SK-N-SH (cell line): ENCODE measurements at regions not wholly inside any gene's neighbourhood (a gene's known extent, or its start where the extent isn't known, plus 50 kb on each side); places are given as distances from the start of the nearest gene placed in this dataset.

Experiments used
- CTCF ChIA-PET: fragments of 300-600, 350-600 bp; formaldehyde crosslinking; extraction: SDS; loops from one replicate; lab custom pipeline; 2021; lab: Yijun Ruan, JAX
- POLR2A ChIA-PET: fragments of 350-600 bp; sonication (Branson Sonifier 250); formaldehyde crosslinking; extraction: SDS; loops from one replicate; lab custom pipeline; 2020; ENCODE audit warnings: antibody characterized with exemption, inconsistent platforms; lab: Yijun Ruan, JAX
- DNase-seq: peaks from one replicate; pipeline ENCODE4 v3.0.0; 2012
- H2AFZ ChIP-seq: fragments of 200-600 bp; sonication (generic); 2 replicates; pipeline ENCODE4 v1.8.1; 2016; ENCODE audit warnings: antibody characterized with exemption, mild to moderate bottlenecking, low read depth
- H3F3A ChIP-seq: fragments of 200-600 bp; sonication (generic); replicated peaks from 2 replicates; pipeline ENCODE3; 2016; ENCODE audit warnings: antibody characterized with exemption, mild to moderate bottlenecking; ENCODE audit not compliant: insufficient read depth
- H3K27ac ChIP-seq, 2 experiments: fragments of 200-500 bp in 1 of 2; fragments of 200-600 bp in 1 of 2; sonication (Bioruptor generic) in 1 of 2; sonication (generic), shearing (Covaris generic) in 1 of 2; 2 replicates each; pipeline versions ENCODE4 v1.5.1 to v1.6.1; 2014 to 2016; ENCODE audit warnings: low read depth in 2 of 2, inconsistent platforms in 1 of 2, low read length in 1 of 2, mild to moderate bottlenecking in 1 of 2, mixed read lengths in 1 of 2
- H3K27me3 ChIP-seq: fragments of 200-600 bp; sonication (generic), shearing (Covaris generic); 2 replicates; pipeline ENCODE4 v1.6.1; 2016; ENCODE audit warnings: mixed run types; ENCODE audit not compliant: insufficient read depth
- H3K36me3 ChIP-seq, 2 experiments: fragments of 200-500 bp in 1 of 2; fragments of 200-600 bp in 1 of 2; sonication (Bioruptor generic) in 1 of 2; sonication (generic) in 1 of 2; replicated peaks in 1 of 2; 2 replicates each; pipeline versions ENCODE3 to v1.5.1; 2014 to 2016; ENCODE audit warnings: low read length in 1 of 2, mild to moderate bottlenecking in 1 of 2; ENCODE audit not compliant: insufficient read depth in 2 of 2, control insufficient read depth in 1 of 2
- H3K4me1 ChIP-seq, 2 experiments: fragments of 200-500 bp in 1 of 2; fragments of 200-600 bp in 1 of 2; sonication (Bioruptor generic) in 1 of 2; sonication (generic), shearing (Covaris generic) in 1 of 2; 2 replicates each; pipeline versions ENCODE4 v1.5.1 to v1.6.1; 2014 to 2016; ENCODE audit warnings: low read depth in 1 of 2, low read length in 1 of 2, mixed run types in 1 of 2; ENCODE audit not compliant: insufficient read depth in 2 of 2, control insufficient read depth in 1 of 2
- H3K4me2 ChIP-seq: fragments of 200-600 bp; sonication (generic), shearing (Covaris generic); 2 replicates; pipeline ENCODE4 v1.6.1; 2017; ENCODE audit warnings: mixed run types
- H3K4me3 ChIP-seq, 2 experiments: fragments of 200-500 bp in 1 of 2; fragments of 200-600 bp in 1 of 2; sonication (Bioruptor generic) in 1 of 2; sonication (generic), shearing (Covaris generic) in 1 of 2; 2 replicates each; pipeline versions ENCODE4 v1.5.1 to v1.8.1; 2014 to 2016; ENCODE audit warnings: low read depth in 2 of 2, inconsistent platforms in 1 of 2, low read length in 1 of 2, mild to moderate bottlenecking in 1 of 2, mixed read lengths in 1 of 2, moderate library complexity in 1 of 2
- H3K79me2 ChIP-seq: fragments of 200-600 bp; sonication (generic); 2 replicates; pipeline ENCODE4 v1.8.1; 2017; ENCODE audit warnings: mild to moderate bottlenecking; ENCODE audit not compliant: insufficient read depth
- H3K9ac ChIP-seq: fragments of 200-600 bp; sonication (generic); 2 replicates; pipeline ENCODE4 v1.6.1; 2017; ENCODE audit warnings: mixed run types
- H3K9me2 ChIP-seq: fragments of 200-600 bp; sonication (generic); 2 replicates; pipeline ENCODE4 v1.6.1; 2017; ENCODE audit warnings: mixed run types
- H3K9me3 ChIP-seq: fragments of 200-600 bp; sonication (generic); 2 replicates; pipeline ENCODE4 v1.6.1; 2017; ENCODE audit warnings: mixed run types, mild to moderate bottlenecking, moderate library complexity
- H4K20me1 ChIP-seq: fragments of 200-600 bp; sonication (generic); 2 replicates; pipeline ENCODE4 v1.6.1; 2017; ENCODE audit warnings: mild to moderate bottlenecking, mixed run types; ENCODE audit not compliant: insufficient read depth
- CTCF ChIP-seq: fragments of 200-600 bp; sonication (generic); IDR thresholded peaks from 2 replicates; pipeline ENCODE4 v1.6.1; 2017; ENCODE audit warnings: antibody characterized with exemption, mild to moderate bottlenecking, moderate library complexity
- EZH2phosphoT487 ChIP-seq: fragments of 200-600 bp; sonication (generic); IDR thresholded peaks from 2 replicates; pipeline ENCODE4 v1.6.1; 2017; ENCODE audit warnings: low read depth, mixed run types, mild to moderate bottlenecking, antibody characterized with exemption, moderate library complexity, borderline replicate concordance
- FOXJ3 ChIP-seq: sonication (generic); formaldehyde crosslinking; IDR thresholded peaks from 2 replicates; pipeline ENCODE4 v1.5.1; 2020; ENCODE audit warnings: mild to moderate bottlenecking, missing genetic modification reagents
- FOXM1 ChIP-seq: IDR thresholded peaks from 2 replicates; pipeline ENCODE4 v1.4.0; 2012; ENCODE audit warnings: low read depth, mild to moderate bottlenecking
- GATA2 ChIP-seq: sonication (generic); formaldehyde crosslinking; IDR thresholded peaks from 2 replicates; pipeline ENCODE4 v1.5.0; 2020; ENCODE audit warnings: mild to moderate bottlenecking, missing genetic modification reagents
- JUND ChIP-seq: IDR thresholded peaks from 2 replicates; pipeline ENCODE4 v1.4.0; 2012
- MAX ChIP-seq: IDR thresholded peaks from 2 replicates; pipeline ENCODE4 v1.4.0; 2012; ENCODE audit warnings: low read depth
- MEF2A ChIP-seq: IDR thresholded peaks from 2 replicates; pipeline ENCODE4 v1.4.0; 2012; ENCODE audit warnings: low read depth, borderline replicate concordance
- POLR2AphosphoS5 ChIP-seq: IDR thresholded peaks from 2 replicates; pipeline ENCODE4 v1.6.1; 2012; ENCODE audit warnings: low read depth, low read length
- RCOR1 ChIP-seq: fragments of 150-350 bp; IDR thresholded peaks from 2 replicates; pipeline ENCODE4 v1.6.1; 2017; ENCODE audit warnings: antibody characterized with exemption, low read length
- REST ChIP-seq: IDR thresholded peaks from 2 replicates; pipeline ENCODE4 v1.6.1; 2012; ENCODE audit warnings: mild to moderate bottlenecking, low read depth, low read length, moderate library complexity
- RFX5 ChIP-seq: IDR thresholded peaks from 2 replicates; pipeline ENCODE4 v1.6.1; 2012; ENCODE audit warnings: mild to moderate bottlenecking, improper control_type of control experiment, low read length
- SIN3A ChIP-seq: IDR thresholded peaks from 2 replicates; pipeline ENCODE4 v1.6.1; 2012; ENCODE audit warnings: low read depth, mild to moderate bottlenecking, low read length, moderate library complexity, borderline replicate concordance
- TEAD4 ChIP-seq: IDR thresholded peaks from 2 replicates; pipeline ENCODE4 v1.4.0; 2012; ENCODE audit warnings: mild to moderate bottlenecking, borderline replicate concordance; ENCODE audit not compliant: insufficient read depth
- WGBS: methylation state at CpG from one replicate; pipeline ENCODE4 v1.1.6; 2017; ENCODE audit warnings: low lambda C conversion rate; 5-methylcytosine and 5-hydroxymethylcytosine counted together
- TF ChIP-seq, protein P1 (sequence below): fragments of 150-350 bp; IDR thresholded peaks from 2 replicates; pipeline ENCODE4 v1.6.1; 2017; ENCODE audit warnings: antibody characterized with exemption, low read length, low read depth, borderline replicate concordance
- TF ChIP-seq, protein P2 (sequence below): fragments of 150-350 bp; IDR thresholded peaks from 2 replicates; pipeline ENCODE4 v1.6.1; 2016; ENCODE audit warnings: mild to moderate bottlenecking, low read depth, low read length
- TF ChIP-seq, protein P3 (sequence below): IDR thresholded peaks from 2 replicates; pipeline ENCODE4 v1.4.0; 2012; ENCODE audit warnings: low read depth, borderline replicate concordance

GRCh38 chr2:120957905-120958304 lies 222.2 kb downstream of the GLI2 start:
- no peaks in the 10 kb centered on the region for H3K9me3 ChIP-seq
- H3K36me3 ChIP-seq = no peaks in the 10 kb centered on the region
- peaks cover 0 to 53% of the 10 kb centered on the region in 2 experiments; a peak in 1 of 4 replicates for H3K4me1 ChIP-seq
- no peaks in the 10 kb centered on the region for H4K20me1 ChIP-seq
- CTCF ChIA-PET = interaction anchor here (0.8 to 2.8 kb wide), 4 partner anchors 9 to 262 kb away, joined by 3 to 10 read pairs (median 6); no protein-coding TSS in a partner anchor
- no peaks in the 10 kb centered on the region for H3K27me3 ChIP-seq
- no peak for DNase-seq
- no peak overlapping the region for H2AFZ ChIP-seq
- H3K4me2 ChIP-seq = no peak overlapping the region
- H3K9me2 ChIP-seq = no peaks in the 10 kb centered on the region
- POLR2A ChIA-PET = interaction anchor here (1.8 kb wide), 1 partner anchor 9 kb away, joined by 5 read pairs; no protein-coding TSS in a partner anchor
- H3F3A ChIP-seq = no peaks in the 10 kb centered on the region
- H3K9ac ChIP-seq = no peak overlapping the region
- no peak overlapping the region for H3K4me3 ChIP-seq
- no peaks in the 10 kb centered on the region for H3K79me2 ChIP-seq
- TF ChIP-seq RFX5 (no peak), CTCF (no peak), RCOR1 (no peak), TEAD4 (no peak), POLR2AphosphoS5 (no peak), SIN3A (no peak), FOXJ3 (CRISPR knock-in tag) (no peak), MAX (no peak), GATA2 (CRISPR knock-in tag) (no peak), JUND (no peak), FOXM1 (no peak), MEF2A (no peak), REST (no peak), EZH2phosphoT487 (no peak)
- TF ChIP-seq, protein P1, sequence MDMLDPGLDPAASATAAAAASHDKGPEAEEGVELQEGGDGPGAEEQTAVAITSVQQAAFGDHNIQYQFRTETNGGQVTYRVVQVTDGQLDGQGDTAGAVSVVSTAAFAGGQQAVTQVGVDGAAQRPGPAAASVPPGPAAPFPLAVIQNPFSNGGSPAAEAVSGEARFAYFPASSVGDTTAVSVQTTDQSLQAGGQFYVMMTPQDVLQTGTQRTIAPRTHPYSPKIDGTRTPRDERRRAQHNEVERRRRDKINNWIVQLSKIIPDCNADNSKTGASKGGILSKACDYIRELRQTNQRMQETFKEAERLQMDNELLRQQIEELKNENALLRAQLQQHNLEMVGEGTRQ = no peak
- TF ChIP-seq, protein P2, sequence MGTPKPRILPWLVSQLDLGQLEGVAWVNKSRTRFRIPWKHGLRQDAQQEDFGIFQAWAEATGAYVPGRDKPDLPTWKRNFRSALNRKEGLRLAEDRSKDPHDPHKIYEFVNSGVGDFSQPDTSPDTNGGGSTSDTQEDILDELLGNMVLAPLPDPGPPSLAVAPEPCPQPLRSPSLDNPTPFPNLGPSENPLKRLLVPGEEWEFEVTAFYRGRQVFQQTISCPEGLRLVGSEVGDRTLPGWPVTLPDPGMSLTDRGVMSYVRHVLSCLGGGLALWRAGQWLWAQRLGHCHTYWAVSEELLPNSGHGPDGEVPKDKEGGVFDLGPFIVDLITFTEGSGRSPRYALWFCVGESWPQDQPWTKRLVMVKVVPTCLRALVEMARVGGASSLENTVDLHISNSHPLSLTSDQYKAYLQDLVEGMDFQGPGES = no peak
- TF ChIP-seq, protein P3, sequence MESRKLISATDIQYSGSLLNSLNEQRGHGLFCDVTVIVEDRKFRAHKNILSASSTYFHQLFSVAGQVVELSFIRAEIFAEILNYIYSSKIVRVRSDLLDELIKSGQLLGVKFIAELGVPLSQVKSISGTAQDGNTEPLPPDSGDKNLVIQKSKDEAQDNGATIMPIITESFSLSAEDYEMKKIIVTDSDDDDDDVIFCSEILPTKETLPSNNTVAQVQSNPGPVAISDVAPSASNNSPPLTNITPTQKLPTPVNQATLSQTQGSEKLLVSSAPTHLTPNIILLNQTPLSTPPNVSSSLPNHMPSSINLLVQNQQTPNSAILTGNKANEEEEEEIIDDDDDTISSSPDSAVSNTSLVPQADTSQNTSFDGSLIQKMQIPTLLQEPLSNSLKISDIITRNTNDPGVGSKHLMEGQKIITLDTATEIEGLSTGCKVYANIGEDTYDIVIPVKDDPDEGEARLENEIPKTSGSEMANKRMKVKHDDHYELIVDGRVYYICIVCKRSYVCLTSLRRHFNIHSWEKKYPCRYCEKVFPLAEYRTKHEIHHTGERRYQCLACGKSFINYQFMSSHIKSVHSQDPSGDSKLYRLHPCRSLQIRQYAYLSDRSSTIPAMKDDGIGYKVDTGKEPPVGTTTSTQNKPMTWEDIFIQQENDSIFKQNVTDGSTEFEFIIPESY = no peak
- H3K27ac ChIP-seq = no peak overlapping the region; a peak in 1 of 4 replicates
- 95% methylated on average over 4 of the region's 5 CpGs for WGBS
